G401.6 (cell line): ENCODE measurements at regions not wholly inside any gene's neighbourhood (a gene's known extent, or its start where the extent isn't known, plus 50 kb on each side); places are given as distances from the start of the nearest gene placed in this dataset.

ENCODE experiments used
- FAIRE-seq: peaks from 2 replicates; lab custom pipeline; 2012; peaks lifted over from hg19 to GRCh38; lab: Jason Lieb, UNC

GRCh38 chr7:118298771-118299170, 74.3 kb downstream of the ANKRD7 start:
- FAIRE-seq: no peak

- no peak for FAIRE-seq
Measured at GRCh38 chr7:118300177-118300576, 75.7 kb downstream of the ANKRD7 start.

GRCh38 chr7:118304100-118304499, 79.6 kb downstream of the ANKRD7 start:
- no peak for FAIRE-seq

GRCh38 chr7:118305671-118306070, 81.2 kb downstream of the ANKRD7 start:
- FAIRE-seq: no peak

GRCh38 chr7:118306771-118307170, 82.3 kb downstream of the ANKRD7 start:
- no peak for FAIRE-seq

GRCh38 chr7:118311121-118311836, 86.8 kb downstream of the ANKRD7 start:
- no peak for FAIRE-seq

- no peak for FAIRE-seq
Measured at GRCh38 chr7:118312051-118312450, 87.5 kb downstream of the ANKRD7 start.

GRCh38 chr7:118312966-118313365, 88.5 kb downstream of the ANKRD7 start:
- no peak for FAIRE-seq

GRCh38 chr7:118324790-118325449, 100.4 kb downstream of the ANKRD7 start:
- no peak for FAIRE-seq

GRCh38 chr7:118325450-118325808, 100.9 kb downstream of the ANKRD7 start:
- FAIRE-seq: no peak

GRCh38 chr7:118327174-118327573, 102.7 kb downstream of the ANKRD7 start:
- FAIRE-seq: no peak

- no peak for FAIRE-seq
Measured at GRCh38 chr7:118328505-118329211, 104.2 kb downstream of the ANKRD7 start.

- FAIRE-seq: no peak
Measured at GRCh38 chr7:118330388-118330787, 105.9 kb downstream of the ANKRD7 start.

- no peak for FAIRE-seq
Measured at GRCh38 chr7:118346748-118347147, 122.2 kb downstream of the ANKRD7 start.

- no peak for FAIRE-seq
Measured at GRCh38 chr7:118349604-118350003, 125.1 kb downstream of the ANKRD7 start.

- FAIRE-seq: no peak
Measured at GRCh38 chr7:118350260-118350659, 125.8 kb downstream of the ANKRD7 start.

- FAIRE-seq: no peak
Measured at GRCh38 chr7:118352867-118353453, 128.5 kb downstream of the ANKRD7 start.

GRCh38 chr7:118366363-118366762, 141.9 kb downstream of the ANKRD7 start:
- no peak for FAIRE-seq

- no peak for FAIRE-seq
Measured at GRCh38 chr7:118368958-118369357, 144.5 kb downstream of the ANKRD7 start.

- FAIRE-seq: no peak
Measured at GRCh38 chr7:118369987-118370386, 145.5 kb downstream of the ANKRD7 start.

- no peak for FAIRE-seq
Measured at GRCh38 chr7:118372530-118372929, 148.0 kb downstream of the ANKRD7 start.

GRCh38 chr7:118389629-118390028, 165.1 kb downstream of the ANKRD7 start:
- no peak for FAIRE-seq

GRCh38 chr7:118404211-118404610, 179.7 kb downstream of the ANKRD7 start:
- FAIRE-seq: no peak
